GM23338 (cell line): ENCODE measurements at regions not wholly inside any gene's neighbourhood (a gene's known extent, or its start where the extent isn't known, plus 50 kb on each side); places are given as distances from the start of the nearest gene placed in this dataset.

Experiments
- ATAC-seq: fragments of 200-7000 bp; cut with Tn5 transposase; 3 replicates; pipeline ENCODE4 v1.9.1; 2020
- DNase-seq: peaks from one replicate; pipeline ENCODE4 v3.0.0-alpha.2; 2015; ENCODE audit warnings: low spot score
- H2AFZ ChIP-seq: fragments of 200-600 bp; sonication (generic); 2 replicates; pipeline ENCODE4 v1.8.0; 2016; ENCODE audit warnings: antibody characterized with exemption, mild to moderate bottlenecking, moderate library complexity
- H3F3A ChIP-seq: fragments of 200-600 bp; sonication (generic); replicated peaks from 2 replicates; pipeline ENCODE4 v1.8.0; 2017; ENCODE audit warnings: antibody characterized with exemption, mixed run types, low read depth
- H3K27ac ChIP-seq: fragments of 200-600 bp; sonication (generic); 2 replicates; pipeline ENCODE4 v1.6.1; 2016; ENCODE audit warnings: low read depth
- H3K27me3 ChIP-seq: fragments of 200-600 bp; sonication (generic); 2 replicates; pipeline ENCODE4 v1.8.0; 2016; ENCODE audit warnings: mild to moderate bottlenecking, mixed run types, moderate library complexity; ENCODE audit not compliant: insufficient read depth
- H3K36me3 ChIP-seq: fragments of 200-600 bp; sonication (generic); 2 replicates; pipeline ENCODE4 v1.8.0; 2016; ENCODE audit warnings: mild to moderate bottlenecking; ENCODE audit not compliant: insufficient read depth
- H3K4me1 ChIP-seq: fragments of 200-600 bp; sonication (generic); 2 replicates; pipeline ENCODE4 v1.8.0; 2016; ENCODE audit warnings: mild to moderate bottlenecking, moderate library complexity; ENCODE audit not compliant: insufficient read depth
- H3K4me2 ChIP-seq: fragments of 200-600 bp; sonication (generic); 2 replicates; pipeline ENCODE4 v1.7.1; 2017; ENCODE audit warnings: mixed run types
- H3K4me3 ChIP-seq: fragments of 200-600 bp; sonication (generic); 2 replicates; pipeline ENCODE4 v1.6.1; 2016; ENCODE audit warnings: mixed run types
- H3K79me2 ChIP-seq: fragments of 200-600 bp; sonication (generic); replicated peaks from 2 replicates; pipeline ENCODE4 v1.8.0; 2017; ENCODE audit warnings: mild to moderate bottlenecking; ENCODE audit not compliant: insufficient read depth
- H3K9me2 ChIP-seq: fragments of 200-600 bp; sonication (generic); 2 replicates; pipeline ENCODE4 v1.8.0; 2017; ENCODE audit not compliant: insufficient read depth
- H4K20me1 ChIP-seq: fragments of 200-600 bp; sonication (generic); replicated peaks from 2 replicates; pipeline ENCODE4 v1.8.0; 2017; ENCODE audit warnings: mild to moderate bottlenecking; ENCODE audit not compliant: insufficient read depth
- H3K27ac Mint-ChIP-seq: 2 replicates; pipeline ENCODE4 v1.8.0; 2020; ENCODE audit warnings: inconsistent platforms, mild to moderate bottlenecking, moderate library complexity, mixed read lengths
- H3K27me3 Mint-ChIP-seq: 3 replicates; pipeline ENCODE4 v1.8.0; 2022; ENCODE audit warnings: low read depth, mild to moderate bottlenecking, moderate library complexity, mixed read lengths, inconsistent platforms; ENCODE audit not compliant: insufficient read depth, poor library complexity
- H3K36me3 Mint-ChIP-seq: 3 replicates; pipeline ENCODE4 v1.8.0; 2021; ENCODE audit warnings: low read depth, mild to moderate bottlenecking, inconsistent platforms, moderate library complexity, mixed read lengths
- H3K4me1 Mint-ChIP-seq: 3 replicates; pipeline ENCODE4 v1.8.0; 2020; ENCODE audit warnings: mild to moderate bottlenecking, inconsistent platforms, mixed read lengths
- H3K4me3 Mint-ChIP-seq: 3 replicates; pipeline ENCODE4 v1.8.0; 2021; ENCODE audit warnings: moderate library complexity, mild to moderate bottlenecking, inconsistent platforms, mixed read lengths
- H3K9me3 Mint-ChIP-seq: 3 replicates; pipeline ENCODE4 v1.8.0; 2020; ENCODE audit warnings: moderate library complexity, mild to moderate bottlenecking, inconsistent platforms, mixed read lengths
- CREB1 ChIP-seq: fragments of 250-450 bp; sonication (Bioruptor Pico); IDR thresholded peaks from 2 replicates; pipeline ENCODE4 v1.5.0; 2020; ENCODE audit warnings: low read depth, mild to moderate bottlenecking, moderate library complexity
- CTCF ChIP-seq, 2 experiments: fragments of 200-600 bp in 1 of 2; sonication (generic) in 1 of 2; conservative IDR thresholded peaks; 2 replicates each; pipeline versions ENCODE4 v1.5.1 to v1.6.1; 2016 to 2017; ENCODE audit warnings: antibody characterized with exemption in 2 of 2, low read depth in 2 of 2, mild to moderate bottlenecking in 2 of 2, moderate library complexity in 1 of 2
- ETS1 ChIP-seq: IDR thresholded peaks from 2 replicates; pipeline ENCODE4 v1.6.1; 2016; ENCODE audit warnings: antibody characterized with exemption
- EZH2 ChIP-seq: fragments of 200-600 bp; sonication (generic); IDR thresholded peaks from one replicate; pipeline ENCODE4 v1.8.0; 2017; ENCODE audit warnings: antibody characterized with exemption, mild to moderate bottlenecking, low read depth; ENCODE audit not compliant: unreplicated experiment
- EZH2phosphoT487 ChIP-seq: fragments of 200-600 bp; sonication (generic); IDR thresholded peaks from one replicate; pipeline ENCODE4 v1.8.1; 2018; ENCODE audit warnings: antibody characterized with exemption; ENCODE audit not compliant: unreplicated experiment
- JUNB ChIP-seq: IDR thresholded peaks from one replicate; pipeline ENCODE4 v1.6.1; 2016; ENCODE audit warnings: antibody characterized with exemption; ENCODE audit not compliant: unreplicated experiment
- NANOG ChIP-seq: IDR thresholded peaks from 2 replicates; pipeline ENCODE4 v1.6.1; 2016; ENCODE audit warnings: antibody characterized with exemption, borderline replicate concordance
- POLR2AphosphoS5 ChIP-seq: IDR thresholded peaks from 2 replicates; pipeline ENCODE4 v1.6.1; 2016; ENCODE audit warnings: antibody characterized with exemption, low read depth
- REST ChIP-seq: IDR thresholded peaks from one replicate; pipeline ENCODE4 v1.6.1; 2018; ENCODE audit warnings: antibody characterized with exemption; ENCODE audit not compliant: unreplicated experiment
- STAT1 ChIP-seq: IDR thresholded peaks from one replicate; pipeline ENCODE4 v1.6.1; 2016; ENCODE audit warnings: antibody characterized with exemption; ENCODE audit not compliant: unreplicated experiment
- ZNF114 ChIP-seq: fragments of 250-450 bp; sonication (Bioruptor Pico); IDR thresholded peaks from 2 replicates; pipeline ENCODE4 v1.5.0; 2020; ENCODE audit warnings: mild to moderate bottlenecking, moderate library complexity
- ZNF331 ChIP-seq: fragments of 250-450 bp; sonication (Bioruptor Pico); IDR thresholded peaks from 2 replicates; pipeline ENCODE4 v1.5.0; 2020; ENCODE audit warnings: low read depth, mild to moderate bottlenecking, moderate library complexity

GRCh38 chr6:63434943-63435342 is 115.2 kb upstream of the LGSN start:
- Histone ChIP-seq H3K4me2 (no peak overlapping the region), H3K36me3 (no peaks in the 10 kb centered on the region), H2AFZ (no peak overlapping the region), H4K20me1 (no peaks in the 10 kb centered on the region), H3K4me1 (no peaks in the 10 kb centered on the region), H3K27me3 (no peaks in the 10 kb centered on the region), H3K9me2 (no peaks in the 10 kb centered on the region), H3F3A (no peaks in the 10 kb centered on the region), H3K79me2 (no peaks in the 10 kb centered on the region), H3K27ac (no peak overlapping the region), H3K4me3 (no peak overlapping the region)
- Mint-ChIP-seq H3K36me3 (peaks cover 4% of the 10 kb centered on the region; the same call in 1 of the 3 replicates), H3K4me1 (no peaks in the 10 kb centered on the region), H3K4me3 (no peak overlapping the region), H3K27me3 (no peaks in the 10 kb centered on the region), H3K27ac (no peak overlapping the region), H3K9me3 (peaks cover 26% of the 10 kb centered on the region)
- TF ChIP-seq POLR2AphosphoS5 (no peak), JUNB (no peak), ETS1 (no peak), EZH2 (no peak), ZNF114 (CRISPR knock-in tag) (no peak), REST (no peak), NANOG (no peak), CREB1 (CRISPR knock-in tag) (no peak), ZNF331 (no peak), EZH2phosphoT487 (no peak)
- DNase-seq (no peak), ATAC-seq (no peak)

- Histone ChIP-seq H3K27ac (no peak overlapping the region), H4K20me1 (no peaks in the 10 kb centered on the region), H3K27me3 (no peaks in the 10 kb centered on the region), H3K4me2 (no peak overlapping the region), H2AFZ (peak overlapping the region; percentile 47; the same call in 1 of the 2 replicates), H3K4me1 (no peaks in the 10 kb centered on the region), H3K4me3 (no peak overlapping the region), H3K9me2 (no peaks in the 10 kb centered on the region), H3F3A (no peaks in the 10 kb centered on the region), H3K36me3 (no peaks in the 10 kb centered on the region), H3K79me2 (no peaks in the 10 kb centered on the region)
- ATAC-seq (no peak), DNase-seq (no peak)
- no peak overlapping the region for H3K27ac Mint-ChIP-seq
- H3K9me3 Mint-ChIP-seq: peaks cover 26% of the 10 kb centered on the region
- no peaks in the 10 kb centered on the region for H3K27me3 Mint-ChIP-seq
- no peak overlapping the region for H3K4me3 Mint-ChIP-seq
- no peaks in the 10 kb centered on the region; the same call in 2 of the 3 replicates for H3K4me1 Mint-ChIP-seq
- H3K36me3 Mint-ChIP-seq: peaks cover 6% of the 10 kb centered on the region; the same call in 2 of the 3 replicates
- TF ChIP-seq CREB1 (CRISPR knock-in tag): no peak
- no peak for TF ChIP-seq JUNB
- TF ChIP-seq CTCF (conservative IDR thresholded peaks at IDR 0.05; ENCODE audit: low read depth in 2 of 2): no peak
- no peak for TF ChIP-seq EZH2phosphoT487
- TF ChIP-seq STAT1: no peak
- TF ChIP-seq REST: no peak
- no peak for TF ChIP-seq POLR2AphosphoS5
- no peak for TF ChIP-seq EZH2
- TF ChIP-seq ETS1: no peak
- TF ChIP-seq ZNF114 (CRISPR knock-in tag): no peak
Measured at GRCh38 chr6:63436356-63436755, 116.6 kb upstream of the LGSN start.
